CD4-positive, alpha-beta T cell (primary cell): ENCODE measurements at regions not wholly inside any gene's neighbourhood (a gene's known extent, or its start where the extent isn't known, plus 50 kb on each side); places are given as distances from the start of the nearest gene placed in this dataset.
"Not testable (repeated sequence)": the region's sequence is repeated elsewhere in the genome, so short reads cannot be mapped to it uniquely, and the experiment has no call there.

Experiments used
- ATAC-seq: fragments of 200-7000 bp; cut with Tn5 transposase; one replicate; pipeline ENCODE4 v1.10.0; 2022; ENCODE audit warnings: mild to moderate bottlenecking; ENCODE audit not compliant: poor library complexity
- CTCF ChIA-PET: fragments of 350-600 bp; sonication (Branson Sonifier 250); formaldehyde crosslinking; loops from one replicate; lab custom pipeline; 2021; ENCODE audit warnings: antibody characterized with exemption, inconsistent platforms; lab: Charles Lee
- POLR2A ChIA-PET: fragments of 350-600 bp; sonication (Branson Sonifier 250); formaldehyde crosslinking; loops from one replicate; lab custom pipeline; 2021; ENCODE audit warnings: antibody characterized with exemption, inconsistent platforms; lab: Charles Lee
- DNase-seq, 14 experiments: peaks; one replicate each; pipeline ENCODE4 v3.0.0-alpha.2; 2013 to 2020; ENCODE audit warnings: mixed read lengths in 2 of 14
- H3K27ac ChIP-seq, 2 donors: one replicate each; pipeline versions ENCODE4 v1.5.1 to v1.7.0; 2013; ENCODE audit warnings: low read length in 2 of 2, low read depth in 1 of 2, mild to moderate bottlenecking in 1 of 2
- H3K27me3 ChIP-seq, 2 experiments: 1 replicate in 1 of 2; 2 replicates in 1 of 2; pipeline versions ENCODE4 v1.6.1 to v1.7.0; 2013; ENCODE audit warnings: low read length in 2 of 2, control low read depth in 1 of 2, mild to moderate bottlenecking in 1 of 2, moderate library complexity in 1 of 2; ENCODE audit not compliant: insufficient read depth in 2 of 2, control insufficient read depth in 1 of 2
- H3K36me3 ChIP-seq: one replicate; pipeline ENCODE4 v1.6.1; 2013; ENCODE audit warnings: low read length, control low read depth; ENCODE audit not compliant: insufficient read depth
- H3K4me1 ChIP-seq: one replicate; pipeline ENCODE4 v1.6.1; 2013; ENCODE audit warnings: low read length, control low read depth; ENCODE audit not compliant: insufficient read depth
- H3K4me3 ChIP-seq: one replicate; pipeline ENCODE4 v1.5.1; 2013; ENCODE audit warnings: mild to moderate bottlenecking, low read length, moderate library complexity
- H3K9me3 ChIP-seq, 2 experiments: 1 replicate in 1 of 2; 2 replicates in 1 of 2; pipeline versions ENCODE4 v1.6.1 to v1.7.0; 2013; ENCODE audit warnings: low read length in 2 of 2, mild to moderate bottlenecking in 2 of 2, control low read depth in 1 of 2, moderate library complexity in 1 of 2; ENCODE audit not compliant: control insufficient read depth in 1 of 2, insufficient read depth in 1 of 2
- H3K27ac Mint-ChIP-seq: one replicate; pipeline ENCODE4 v1.8.0; 2020; ENCODE audit warnings: mixed read lengths
- H3K27me3 Mint-ChIP-seq: one replicate; pipeline ENCODE4 v1.8.0; 2021; ENCODE audit warnings: mixed read lengths
- H3K36me3 Mint-ChIP-seq: one replicate; pipeline ENCODE4 v1.8.0; 2021; ENCODE audit warnings: low read depth, mixed read lengths
- H3K4me1 Mint-ChIP-seq: one replicate; pipeline ENCODE4 v1.8.0; 2021; ENCODE audit warnings: low read depth, mixed read lengths
- H3K4me3 Mint-ChIP-seq: one replicate; pipeline ENCODE4 v1.8.0; 2020; ENCODE audit warnings: mild to moderate bottlenecking, mixed read lengths
- H3K9me3 Mint-ChIP-seq: one replicate; pipeline ENCODE4 v1.8.0; 2020; ENCODE audit warnings: mixed read lengths
- CTCF ChIP-seq: fragments of 200-600 bp; IDR thresholded peaks from one replicate; pipeline ENCODE4 v1.8.0; 2022; ENCODE audit warnings: antibody characterized with exemption, mild to moderate bottlenecking
- intact Hi-C, 2 experiments: fragments of 100-400 bp; cut with DNase I in 1 of 2; cut with micrococcal nuclease in 1 of 2; formaldehyde crosslinking; loops; one replicate each; pipeline versions ENCODE4 v1.15.1 to v1.9.0; 2023 to 2025; cut with DNase I, micrococcal nuclease

GRCh38 chr1:221525749-221526148 is 216.1 kb downstream of the DUSP10 start:
- Histone ChIP-seq H3K36me3 (no peaks in the 10 kb centered on the region), H3K27me3 (no peaks in the 10 kb centered on the region), H3K4me3 (no peak overlapping the region), H3K27ac (no peak overlapping the region), H3K4me1 (no peaks in the 10 kb centered on the region), H3K9me3 (no peaks in the 10 kb centered on the region)
- H3K36me3 Mint-ChIP-seq = no peaks in the 10 kb centered on the region
- H3K4me3 Mint-ChIP-seq = no peak overlapping the region
- H3K4me1 Mint-ChIP-seq = no peaks in the 10 kb centered on the region
- intact Hi-C loops = no loop called here
- POLR2A ChIA-PET = no interaction called here
- no peak overlapping the region for H3K27ac Mint-ChIP-seq
- CTCF ChIA-PET = no interaction called here
- peaks cover 4% of the 10 kb centered on the region for H3K27me3 Mint-ChIP-seq
- no peak for ATAC-seq
- no peaks in the 10 kb centered on the region for H3K9me3 Mint-ChIP-seq
- no peak for TF ChIP-seq CTCF
- DNase-seq = no peak

- Histone ChIP-seq H3K27ac (no peak overlapping the region), H3K9me3 (no peaks in the 10 kb centered on the region), H3K4me1 (no peaks in the 10 kb centered on the region), H3K36me3 (no peaks in the 10 kb centered on the region), H3K4me3 (no peak overlapping the region), H3K27me3 (no peaks in the 10 kb centered on the region)
- Mint-ChIP-seq H3K27ac (no peak overlapping the region), H3K4me3 (no peak overlapping the region), H3K36me3 (no peaks in the 10 kb centered on the region), H3K27me3 (peaks cover 7% of the 10 kb centered on the region), H3K9me3 (no peaks in the 10 kb centered on the region), H3K4me1 (no peaks in the 10 kb centered on the region)
- ATAC-seq = no peak
- TF ChIP-seq CTCF = no peak
- ChIA-PET CTCF (interaction anchor here (0.9 kb wide), 1 partner anchor 8 kb away, joined by 3 read pairs; no protein-coding TSS in a partner anchor), POLR2A (no interaction called here)
- no peak for DNase-seq
- intact Hi-C loops = no loop called here
These were observed 214.6 kb downstream of the DUSP10 start for GRCh38 chr1:221527302-221527701.

- no peak for TF ChIP-seq CTCF
- Histone ChIP-seq H3K27me3 (no peaks in the 10 kb centered on the region), H3K4me1 (no peaks in the 10 kb centered on the region), H3K36me3 (no peaks in the 10 kb centered on the region), H3K27ac (no peak overlapping the region), H3K4me3 (no peak overlapping the region), H3K9me3 (no peaks in the 10 kb centered on the region)
- Mint-ChIP-seq H3K27me3 (peaks cover 7% of the 10 kb centered on the region), H3K4me1 (no peaks in the 10 kb centered on the region), H3K36me3 (no peaks in the 10 kb centered on the region), H3K27ac (no peak overlapping the region), H3K4me3 (no peak overlapping the region), H3K9me3 (no peaks in the 10 kb centered on the region)
- CTCF ChIA-PET = interaction anchor here (0.9 kb wide), 1 partner anchor 9 kb away, joined by 3 read pairs; no protein-coding TSS in a partner anchor
- no peak for ATAC-seq
- DNase-seq = no peak
- intact Hi-C loops = no loop called here
- POLR2A ChIA-PET = no interaction called here
These were observed 213.8 kb downstream of the DUSP10 start for GRCh38 chr1:221527886-221528624.

- CTCF ChIA-PET, H3K27ac ChIP-seq, H3K4me1 Mint-ChIP-seq, POLR2A ChIA-PET, H3K27me3 ChIP-seq, H3K4me1 ChIP-seq, H3K9me3 ChIP-seq, H3K4me3 Mint-ChIP-seq, H3K9me3 Mint-ChIP-seq, intact Hi-C loops, H3K36me3 Mint-ChIP-seq, DNase-seq, H3K4me3 ChIP-seq, H3K27ac Mint-ChIP-seq, H3K36me3 ChIP-seq, ATAC-seq: not testable (repeated sequence)
- peaks cover 13% of the 10 kb centered on the region for H3K27me3 Mint-ChIP-seq
These were observed 211.7 kb downstream of the DUSP10 start for GRCh38 chr1:221530159-221530558.
